ENCODE measurements at regions not wholly inside any gene's neighbourhood (a gene's known extent, or its start where the extent isn't known, plus 50 kb on each side); places are given as distances from the start of the nearest gene placed in this dataset.

GRCh38 chr17:13403982-13404946 lies 197.5 kb downstream of the HS3ST3A1 start:
- DNase-seq: no peak

- DNase-seq: no peak
These were observed 201.2 kb downstream of the HS3ST3A1 start for GRCh38 chr17:13400491-13400890.

GRCh38 chr17:13398853-13399252 lies 202.9 kb downstream of the HS3ST3A1 start:
- no peak for DNase-seq

GRCh38 chr17:13398091-13398490 lies 203.6 kb downstream of the HS3ST3A1 start:
- no peak for DNase-seq

- no peak for DNase-seq
These were observed 205.9 kb downstream of the HS3ST3A1 start for GRCh38 chr17:13395862-13396261.

- DNase-seq: no peak
These were observed 206.4 kb downstream of the HS3ST3A1 start for GRCh38 chr17:13395346-13395745.

- DNase-seq: no peak
These were observed 207.7 kb downstream of the HS3ST3A1 start for GRCh38 chr17:13393841-13394710.

GRCh38 chr17:13387952-13388351 lies 213.8 kb downstream of the HS3ST3A1 start:
- DNase-seq: no peak

GRCh38 chr17:13387236-13387635 lies 214.5 kb downstream of the HS3ST3A1 start:
- no peak for DNase-seq

- DNase-seq: no peak
These were observed 216.2 kb downstream of the HS3ST3A1 start for GRCh38 chr17:13385481-13385911.

GRCh38 chr17:13384626-13385025 lies 217.1 kb downstream of the HS3ST3A1 start:
- no peak for DNase-seq

GRCh38 chr17:13378361-13378760 lies 223.4 kb downstream of the HS3ST3A1 start:
- DNase-seq: no peak

- no peak for DNase-seq
These were observed 227.3 kb downstream of the HS3ST3A1 start for GRCh38 chr17:13374203-13375143.

GRCh38 chr17:13372432-13372831 lies 229.3 kb downstream of the HS3ST3A1 start:
- no peak for DNase-seq

- DNase-seq: no peak
These were observed 234.6 kb downstream of the HS3ST3A1 start for GRCh38 chr17:13367154-13367553.

GRCh38 chr17:13365331-13365730 lies 236.4 kb downstream of the HS3ST3A1 start:
- no peak for DNase-seq

- DNase-seq: no peak
These were observed 238.0 kb downstream of the HS3ST3A1 start for GRCh38 chr17:13363771-13364170.

GRCh38 chr17:13362341-13363122 lies 239.2 kb downstream of the HS3ST3A1 start:
- DNase-seq: no peak

- DNase-seq: no peak
These were observed 242.0 kb downstream of the HS3ST3A1 start for GRCh38 chr17:13359774-13360173.

GRCh38 chr17:13355054-13355453 lies 246.7 kb downstream of the HS3ST3A1 start:
- DNase-seq: no peak

GRCh38 chr17:13353590-13353989 lies 248.1 kb downstream of the HS3ST3A1 start:
- DNase-seq: no peak
